ENCODE measurements at regions not wholly inside any gene's neighbourhood (a gene's known extent, or its start where the extent isn't known, plus 50 kb on each side); places are given as distances from the start of the nearest gene placed in this dataset.

GRCh38 chr16:9389543-9390207, 298.2 kb downstream of the HAPSTR1 start:
- Histone ChIP-seq H2BK120ac (ENCODE audit: low read depth, low read length) (no peak overlapping the region), H3K4me3 (ENCODE audit: low read length in 2 of 2) (no peak overlapping the region), H3K14ac (ENCODE audit: low read length) (no peak overlapping the region), H3K27ac (replicated peaks; ENCODE audit: low read length) (no peak overlapping the region), H2AFZ (ENCODE audit: low read length) (no peak overlapping the region), H3K18ac (ENCODE audit: low read length) (no peak overlapping the region), H2BK15ac (ENCODE audit: low read length) (no peak overlapping the region), H3K4me1 (ENCODE audit: control insufficient read depth in 2 of 2, insufficient read depth in 1 of 2, low read depth in 1 of 2, low read length in 2 of 2) (peaks cover 0 to 7% of the 10 kb centered on the region in 2 donors), H2BK5ac (ENCODE audit: low read length) (no peak overlapping the region), H2AK5ac (ENCODE audit: low read depth, low read length) (no peak overlapping the region), H3K23ac (ENCODE audit: low read depth, low read length, poor library complexity) (no peak overlapping the region), H3K27me3 (ENCODE audit: control insufficient read depth in 3 of 3, insufficient read depth in 3 of 3, low read depth in 1 of 3, low read length in 3 of 3) (no peaks in the 10 kb centered on the region), H3K4me2 (ENCODE audit: insufficient read depth, low read length, poor library complexity, severe bottlenecking) (no peak overlapping the region), H4K91ac (ENCODE audit: low read depth, low read length, poor library complexity) (no peak overlapping the region), H3K9me3 (replicated peaks in 1 of 2; ENCODE audit: control insufficient read depth in 2 of 2, insufficient read depth in 1 of 2, low read depth in 1 of 2, low read length in 2 of 2) (peaks cover 0 to 5% of the 10 kb centered on the region in 2 donors), H3K79me1 (ENCODE audit: low read depth, low read length) (no peaks in the 10 kb centered on the region), H4K8ac (ENCODE audit: low read depth, low read length) (no peak overlapping the region), H2BK12ac (ENCODE audit: low read length) (no peak overlapping the region), H3K9ac (ENCODE audit: low read depth, low read length, poor library complexity) (no peak overlapping the region), H3K36me3 (replicated peaks in 1 of 2; ENCODE audit: control insufficient read depth in 2 of 2, insufficient read depth in 2 of 2, low read length in 2 of 2) (no peaks in the 10 kb centered on the region), H3K4ac (ENCODE audit: low read length) (no peak overlapping the region)
- WGBS, 2 donors (ENCODE audit: extremely low coverage in 2 of 2, insufficient read length in 2 of 2, insufficient replicate concordance in 1 of 2), result no CpG with 5 or more reads among the region's 1 CpG
- no peak for DNase-seq (ENCODE audit: low spot score)

- no peak overlapping the region for H2BK15ac ChIP-seq (ENCODE audit: low read length)
- H2BK12ac ChIP-seq (ENCODE audit: low read length), result no peak overlapping the region
- no peak overlapping the region for H2BK120ac ChIP-seq (ENCODE audit: low read depth, low read length)
- DNase-seq (ENCODE audit: low spot score), result peak; percentile 21
- no peak overlapping the region for H3K23ac ChIP-seq (ENCODE audit: low read depth, low read length, poor library complexity)
- no peak overlapping the region for H3K4me3 ChIP-seq (ENCODE audit: low read length in 2 of 2)
- H3K14ac ChIP-seq (ENCODE audit: low read length), result no peak overlapping the region
- H3K79me1 ChIP-seq (ENCODE audit: low read depth, low read length), result no peaks in the 10 kb centered on the region
- H3K4me2 ChIP-seq (ENCODE audit: insufficient read depth, low read length, poor library complexity, severe bottlenecking), result no peak overlapping the region
- no CpG with 5 or more reads among the region's 7 CpGs for WGBS, 2 donors (ENCODE audit: extremely low coverage in 2 of 2, insufficient read length in 2 of 2, insufficient replicate concordance in 1 of 2)
- no peaks in the 10 kb centered on the region for H3K36me3 ChIP-seq (replicated peaks in 1 of 2; ENCODE audit: control insufficient read depth in 2 of 2, insufficient read depth in 2 of 2, low read length in 2 of 2)
- H2BK5ac ChIP-seq (ENCODE audit: low read length), result no peak overlapping the region
- H2AFZ ChIP-seq (ENCODE audit: low read length), result no peak overlapping the region
- H3K9ac ChIP-seq (ENCODE audit: low read depth, low read length, poor library complexity), result no peak overlapping the region
- peak overlapping the region; percentile 87 for H3K27ac ChIP-seq (replicated peaks; ENCODE audit: low read length)
- no peaks in the 10 kb centered on the region for H3K27me3 ChIP-seq (ENCODE audit: control insufficient read depth in 3 of 3, insufficient read depth in 3 of 3, low read depth in 1 of 3, low read length in 3 of 3)
- no peak overlapping the region for H2AK5ac ChIP-seq (ENCODE audit: low read depth, low read length)
- H4K91ac ChIP-seq (ENCODE audit: low read depth, low read length, poor library complexity), result no peak overlapping the region
- H3K9me3 ChIP-seq (replicated peaks in 1 of 2; ENCODE audit: control insufficient read depth in 2 of 2, insufficient read depth in 1 of 2, low read depth in 1 of 2, low read length in 2 of 2), result peaks cover 0 to 2% of the 10 kb centered on the region in 2 donors
- peaks cover 0 to 9% of the 10 kb centered on the region in 2 donors for H3K4me1 ChIP-seq (ENCODE audit: control insufficient read depth in 2 of 2, insufficient read depth in 1 of 2, low read depth in 1 of 2, low read length in 2 of 2)
- no peak overlapping the region for H3K18ac ChIP-seq (ENCODE audit: low read length)
- no peak overlapping the region for H4K8ac ChIP-seq (ENCODE audit: low read depth, low read length)
- H3K4ac ChIP-seq (ENCODE audit: low read length), result no peak overlapping the region
Measured at GRCh38 chr16:9392956-9393355, 301.5 kb downstream of the HAPSTR1 start.

GRCh38 chr16:9393591-9393990, 302.1 kb downstream of the HAPSTR1 start:
- Histone ChIP-seq H3K27me3 (ENCODE audit: control insufficient read depth in 3 of 3, insufficient read depth in 3 of 3, low read depth in 1 of 3, low read length in 3 of 3) (no peaks in the 10 kb centered on the region), H3K9me3 (replicated peaks in 1 of 2; ENCODE audit: control insufficient read depth in 2 of 2, insufficient read depth in 1 of 2, low read depth in 1 of 2, low read length in 2 of 2) (peaks cover 0 to 2% of the 10 kb centered on the region in 2 donors), H3K36me3 (replicated peaks in 1 of 2; ENCODE audit: control insufficient read depth in 2 of 2, insufficient read depth in 2 of 2, low read length in 2 of 2) (no peaks in the 10 kb centered on the region), H2AK5ac (ENCODE audit: low read depth, low read length) (no peak overlapping the region), H3K18ac (ENCODE audit: low read length) (peak overlapping the region; percentile 69), H3K14ac (ENCODE audit: low read length) (no peak overlapping the region), H2BK120ac (ENCODE audit: low read depth, low read length) (no peak overlapping the region), H4K91ac (ENCODE audit: low read depth, low read length, poor library complexity) (no peak overlapping the region), H3K4me2 (ENCODE audit: insufficient read depth, low read length, poor library complexity, severe bottlenecking) (no peak overlapping the region), H2BK15ac (ENCODE audit: low read length) (no peak overlapping the region), H3K4me1 (ENCODE audit: control insufficient read depth in 2 of 2, insufficient read depth in 1 of 2, low read depth in 1 of 2, low read length in 2 of 2) (peaks cover 0 to 9% of the 10 kb centered on the region in 2 donors), H3K4ac (ENCODE audit: low read length) (no peak overlapping the region), H3K27ac (replicated peaks; ENCODE audit: low read length) (peak overlapping the region; percentile 87), H3K9ac (ENCODE audit: low read depth, low read length, poor library complexity) (no peak overlapping the region), H2BK12ac (ENCODE audit: low read length) (no peak overlapping the region), H2AFZ (ENCODE audit: low read length) (no peak overlapping the region), H3K23ac (ENCODE audit: low read depth, low read length, poor library complexity) (no peak overlapping the region), H3K79me1 (ENCODE audit: low read depth, low read length) (no peaks in the 10 kb centered on the region), H2BK5ac (ENCODE audit: low read length) (no peak overlapping the region), H4K8ac (ENCODE audit: low read depth, low read length) (no peak overlapping the region), H3K4me3 (ENCODE audit: low read length in 2 of 2) (no peak overlapping the region)
- WGBS, 2 donors (ENCODE audit: extremely low coverage in 2 of 2, insufficient read length in 2 of 2, insufficient replicate concordance in 1 of 2), result no CpG with 5 or more reads among the region's 8 CpGs
- DNase-seq (ENCODE audit: low spot score), result no peak

- H3K9ac ChIP-seq (ENCODE audit: low read depth, low read length, poor library complexity), result no peak overlapping the region
- H2BK12ac ChIP-seq (ENCODE audit: low read length), result peak overlapping the region; percentile 63
- H2AFZ ChIP-seq (ENCODE audit: low read length), result no peak overlapping the region
- no peak overlapping the region for H3K27ac ChIP-seq (replicated peaks; ENCODE audit: low read length)
- H3K18ac ChIP-seq (ENCODE audit: low read length), result peak overlapping the region; percentile 46
- no peak overlapping the region for H2BK120ac ChIP-seq (ENCODE audit: low read depth, low read length)
- no peak overlapping the region for H3K4me2 ChIP-seq (ENCODE audit: insufficient read depth, low read length, poor library complexity, severe bottlenecking)
- H3K79me1 ChIP-seq (ENCODE audit: low read depth, low read length), result no peaks in the 10 kb centered on the region
- no peaks in the 10 kb centered on the region for H3K36me3 ChIP-seq (replicated peaks in 1 of 2; ENCODE audit: control insufficient read depth in 2 of 2, insufficient read depth in 2 of 2, low read length in 2 of 2)
- no peak for DNase-seq (ENCODE audit: low spot score)
- no peak overlapping the region for H2AK5ac ChIP-seq (ENCODE audit: low read depth, low read length)
- no peak overlapping the region for H2BK5ac ChIP-seq (ENCODE audit: low read length)
- WGBS, 2 donors (ENCODE audit: extremely low coverage in 2 of 2, insufficient read length in 2 of 2, insufficient replicate concordance in 1 of 2), result no CpG with 5 or more reads among the region's 3 CpGs
- H3K4me1 ChIP-seq (ENCODE audit: control insufficient read depth in 2 of 2, insufficient read depth in 1 of 2, low read depth in 1 of 2, low read length in 2 of 2), result peaks cover 0 to 9% of the 10 kb centered on the region in 2 donors
- H4K91ac ChIP-seq (ENCODE audit: low read depth, low read length, poor library complexity), result no peak overlapping the region
- H3K14ac ChIP-seq (ENCODE audit: low read length), result no peak overlapping the region
- no peak overlapping the region for H4K8ac ChIP-seq (ENCODE audit: low read depth, low read length)
- H3K4me3 ChIP-seq (ENCODE audit: low read length in 2 of 2), result no peak overlapping the region
- H3K4ac ChIP-seq (ENCODE audit: low read length), result no peak overlapping the region
- H3K9me3 ChIP-seq (replicated peaks in 1 of 2; ENCODE audit: control insufficient read depth in 2 of 2, insufficient read depth in 1 of 2, low read depth in 1 of 2, low read length in 2 of 2), result no peaks in the 10 kb centered on the region
- no peak overlapping the region for H3K23ac ChIP-seq (ENCODE audit: low read depth, low read length, poor library complexity)
- H2BK15ac ChIP-seq (ENCODE audit: low read length), result no peak overlapping the region
- no peaks in the 10 kb centered on the region for H3K27me3 ChIP-seq (ENCODE audit: control insufficient read depth in 3 of 3, insufficient read depth in 3 of 3, low read depth in 1 of 3, low read length in 3 of 3)
Measured at GRCh38 chr16:9395958-9396359, 304.5 kb downstream of the HAPSTR1 start.

Data from neuronal stem cell (in vitro differentiated cells).